ENCODE measurements at regions not wholly inside any gene's neighbourhood (a gene's known extent, or its start where the extent isn't known, plus 50 kb on each side); places are given as distances from the start of the nearest gene placed in this dataset.
"Not testable (repeated sequence)": the region's sequence is repeated elsewhere in the genome, so short reads cannot be mapped to it uniquely, and the experiment has no call there.

GRCh38 chr4:167831855-167832254 is 260.5 kb upstream of the ANXA10 start:
- H3K4me3 ChIP-seq (ENCODE audit: low read depth, low read length) = no peak overlapping the region
- no peaks in the 10 kb centered on the region for H3K4me1 ChIP-seq (ENCODE audit: control insufficient read depth, insufficient read depth, low read length)
- H3K27ac ChIP-seq (ENCODE audit: low read depth, low read length) = no peak overlapping the region
- no peak for DNase-seq (ENCODE audit: low read depth in 4 of 6, low spot score in 6 of 6)
- H3K27me3 ChIP-seq (ENCODE audit: control insufficient read depth, insufficient read depth, low read length) = no peaks in the 10 kb centered on the region
- no peaks in the 10 kb centered on the region for H3K9me3 ChIP-seq (ENCODE audit: control insufficient read depth, insufficient read depth, low read length)
- no peaks in the 10 kb centered on the region for H3K36me3 ChIP-seq (ENCODE audit: control insufficient read depth, insufficient read depth, low read length)

DNA sequence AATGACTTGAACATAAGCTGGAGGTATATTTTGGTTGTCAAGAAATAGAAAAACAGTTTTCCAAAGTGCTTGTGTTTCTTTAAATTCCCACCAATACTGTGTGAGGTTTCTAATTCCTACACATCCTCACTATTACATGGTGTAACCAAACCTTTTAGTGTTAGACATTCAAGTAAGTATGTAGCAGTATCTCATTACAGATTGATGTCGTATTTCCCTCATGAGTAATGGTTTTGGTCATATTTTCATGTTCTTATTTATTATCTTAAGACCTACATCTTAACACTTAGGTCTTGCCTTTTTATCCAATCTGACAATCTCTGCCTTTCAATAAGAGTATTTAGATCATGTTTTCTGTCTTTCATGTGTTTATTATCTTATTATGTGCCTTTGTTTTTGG is 253.7 kb upstream of the ANXA10 start:
- H3K4me3 ChIP-seq (ENCODE audit: low read depth, low read length) = no peak overlapping the region

DNA sequence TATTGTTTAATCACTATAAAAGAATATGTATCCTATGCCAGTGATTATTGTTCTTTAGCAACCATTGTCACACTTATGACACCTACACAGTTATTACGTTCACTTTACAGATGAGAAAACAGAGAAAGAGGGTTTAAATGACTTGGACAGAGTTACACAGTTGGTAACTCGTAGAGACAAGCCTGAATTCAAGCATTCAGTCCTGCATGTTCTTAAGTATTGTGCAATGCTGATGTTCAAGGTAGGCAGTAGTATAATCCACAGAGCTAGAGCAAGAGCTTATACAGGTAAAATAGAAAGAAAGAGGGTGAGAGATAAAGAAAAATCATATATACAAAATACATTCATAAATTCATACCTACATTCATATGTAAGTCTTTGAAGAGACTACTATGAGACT is 249.8 kb upstream of the ANXA10 start:
- Histone ChIP-seq H3K4me1 (ENCODE audit: control insufficient read depth, insufficient read depth, low read length) (no peaks in the 10 kb centered on the region), H3K9me3 (ENCODE audit: control insufficient read depth, insufficient read depth, low read length) (no peaks in the 10 kb centered on the region), H3K27me3 (ENCODE audit: control insufficient read depth, insufficient read depth, low read length) (no peaks in the 10 kb centered on the region), H3K27ac (ENCODE audit: low read depth, low read length) (no peak overlapping the region), H3K36me3 (ENCODE audit: control insufficient read depth, insufficient read depth, low read length) (no peaks in the 10 kb centered on the region), H3K4me3 (ENCODE audit: low read depth, low read length) (no peak overlapping the region)
- no peak for DNase-seq (ENCODE audit: low read depth in 4 of 6, low spot score in 6 of 6)
- 57% methylated on average over 1 of the region's 2 CpGs for WGBS (ENCODE audit: insufficient coverage)

More for the DNA sequence above, 253.7 kb upstream of the ANXA10 start:
- no CpG with 5 or more reads among the region's 1 CpG for WGBS (ENCODE audit: insufficient coverage)
- H3K27me3 ChIP-seq (ENCODE audit: control insufficient read depth, insufficient read depth, low read length) = no peaks in the 10 kb centered on the region
- H3K4me1 ChIP-seq (ENCODE audit: control insufficient read depth, insufficient read depth, low read length) = no peaks in the 10 kb centered on the region
- no peaks in the 10 kb centered on the region for H3K9me3 ChIP-seq (ENCODE audit: control insufficient read depth, insufficient read depth, low read length)
- H3K27ac ChIP-seq (ENCODE audit: low read depth, low read length) = no peak overlapping the region
- DNase-seq (ENCODE audit: low read depth in 4 of 6, low spot score in 6 of 6) = no peak
- no peaks in the 10 kb centered on the region for H3K36me3 ChIP-seq (ENCODE audit: control insufficient read depth, insufficient read depth, low read length)

- Histone ChIP-seq H3K4me1 (ENCODE audit: control insufficient read depth, insufficient read depth, low read length) (no peaks in the 10 kb centered on the region), H3K27me3 (ENCODE audit: control insufficient read depth, insufficient read depth, low read length) (no peaks in the 10 kb centered on the region), H3K36me3 (ENCODE audit: control insufficient read depth, insufficient read depth, low read length) (no peaks in the 10 kb centered on the region), H3K4me3 (ENCODE audit: low read depth, low read length) (no peak overlapping the region), H3K9me3 (ENCODE audit: control insufficient read depth, insufficient read depth, low read length) (no peaks in the 10 kb centered on the region), H3K27ac (ENCODE audit: low read depth, low read length) (no peak overlapping the region)
- 86% methylated on average over 2 of the region's 2 CpGs for WGBS (ENCODE audit: insufficient coverage)
- no peak for DNase-seq (ENCODE audit: low read depth in 4 of 6, low spot score in 6 of 6)
Measured at GRCh38 chr4:167854881-167855280, 237.5 kb upstream of the ANXA10 start.

DNA sequence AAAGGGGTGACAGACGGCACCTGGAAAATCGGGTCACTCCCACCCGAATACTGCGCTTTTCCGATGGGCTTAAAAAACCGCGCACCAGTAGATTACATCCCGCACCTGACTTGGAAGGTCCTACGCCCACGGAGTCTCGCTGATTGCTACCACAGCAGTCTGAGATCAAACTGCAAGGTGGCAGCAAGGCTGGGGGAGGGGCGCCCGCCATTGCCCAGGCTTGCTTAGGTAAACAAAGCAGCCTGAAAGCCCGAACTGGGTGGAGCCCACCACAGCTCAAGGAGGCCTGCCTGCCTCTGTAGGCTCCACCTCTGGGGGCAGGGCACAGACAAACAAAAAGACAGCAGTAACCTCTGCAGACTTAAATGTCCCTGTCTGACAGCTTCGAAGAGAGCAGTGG is 234.2 kb upstream of the ANXA10 start:
- H3K36me3 ChIP-seq (ENCODE audit: control insufficient read depth, insufficient read depth, low read length); DNase-seq (ENCODE audit: low read depth in 4 of 6, low spot score in 6 of 6); H3K27me3 ChIP-seq (ENCODE audit: control insufficient read depth, insufficient read depth, low read length); H3K4me3 ChIP-seq (ENCODE audit: low read depth, low read length); H3K27ac ChIP-seq (ENCODE audit: low read depth, low read length); H3K4me1 ChIP-seq (ENCODE audit: control insufficient read depth, insufficient read depth, low read length); H3K9me3 ChIP-seq (ENCODE audit: control insufficient read depth, insufficient read depth, low read length): not testable (repeated sequence)
- 97% methylated on average over 13 of the region's 15 CpGs for WGBS (ENCODE audit: insufficient coverage)

DNA sequence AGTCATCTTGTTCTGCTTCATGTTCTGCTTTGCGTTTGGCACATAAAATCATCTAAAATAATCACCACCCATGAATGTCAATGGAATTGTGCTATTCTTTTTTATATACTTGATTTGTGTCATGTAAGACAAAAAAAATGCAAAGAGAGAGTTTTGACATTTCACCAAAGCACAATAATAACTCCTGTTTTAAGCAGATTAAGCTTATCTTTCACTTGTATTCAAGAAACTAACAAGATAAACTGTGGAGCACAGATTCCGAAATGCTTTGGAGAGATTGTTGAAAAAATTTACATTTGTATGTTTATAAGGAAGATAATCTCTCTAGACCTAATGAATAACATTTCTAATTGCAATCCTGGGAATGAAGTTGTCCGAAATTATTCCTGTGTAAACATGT is 225.1 kb upstream of the ANXA10 start:
- Histone ChIP-seq H3K36me3 (ENCODE audit: control insufficient read depth, insufficient read depth, low read length) (no peaks in the 10 kb centered on the region), H3K27ac (ENCODE audit: low read depth, low read length) (no peak overlapping the region), H3K9me3 (ENCODE audit: control insufficient read depth, insufficient read depth, low read length) (no peaks in the 10 kb centered on the region), H3K4me1 (ENCODE audit: control insufficient read depth, insufficient read depth, low read length) (no peaks in the 10 kb centered on the region), H3K4me3 (ENCODE audit: low read depth, low read length) (no peak overlapping the region), H3K27me3 (ENCODE audit: control insufficient read depth, insufficient read depth, low read length) (no peaks in the 10 kb centered on the region)
- no peak for DNase-seq (ENCODE audit: low read depth in 4 of 6, low spot score in 6 of 6)
- no CpG with 5 or more reads among the region's 3 CpGs for WGBS (ENCODE audit: insufficient coverage)

DNA sequence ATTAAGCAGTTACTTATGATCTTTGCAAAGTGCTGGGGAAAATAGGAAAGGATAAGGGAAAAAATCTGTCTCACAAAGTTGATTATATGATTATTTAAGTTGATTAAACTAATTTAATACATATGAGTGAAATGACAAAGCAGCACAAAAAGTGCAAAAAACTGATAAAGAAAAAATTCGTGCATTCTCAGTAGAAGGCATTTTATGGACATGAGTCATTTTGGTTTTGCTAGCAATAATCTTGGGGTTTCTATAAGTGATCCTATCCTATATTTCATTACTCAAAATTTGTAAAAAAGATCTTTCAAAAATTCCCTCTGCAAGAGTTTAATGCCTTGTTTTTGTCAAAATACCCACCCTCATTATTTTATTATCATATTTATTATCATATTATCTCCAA is 224.2 kb upstream of the ANXA10 start:
- no peak for DNase-seq (ENCODE audit: low read depth in 4 of 6, low spot score in 6 of 6)
- no peaks in the 10 kb centered on the region for H3K27me3 ChIP-seq (ENCODE audit: control insufficient read depth, insufficient read depth, low read length)
- no peaks in the 10 kb centered on the region for H3K9me3 ChIP-seq (ENCODE audit: control insufficient read depth, insufficient read depth, low read length)
- no peak overlapping the region for H3K27ac ChIP-seq (ENCODE audit: low read depth, low read length)
- H3K36me3 ChIP-seq (ENCODE audit: control insufficient read depth, insufficient read depth, low read length) = no peaks in the 10 kb centered on the region
- WGBS (ENCODE audit: insufficient coverage) = no CpG with 5 or more reads among the region's 1 CpG
- H3K4me1 ChIP-seq (ENCODE audit: control insufficient read depth, insufficient read depth, low read length) = no peaks in the 10 kb centered on the region
- H3K4me3 ChIP-seq (ENCODE audit: low read depth, low read length) = no peak overlapping the region

DNA sequence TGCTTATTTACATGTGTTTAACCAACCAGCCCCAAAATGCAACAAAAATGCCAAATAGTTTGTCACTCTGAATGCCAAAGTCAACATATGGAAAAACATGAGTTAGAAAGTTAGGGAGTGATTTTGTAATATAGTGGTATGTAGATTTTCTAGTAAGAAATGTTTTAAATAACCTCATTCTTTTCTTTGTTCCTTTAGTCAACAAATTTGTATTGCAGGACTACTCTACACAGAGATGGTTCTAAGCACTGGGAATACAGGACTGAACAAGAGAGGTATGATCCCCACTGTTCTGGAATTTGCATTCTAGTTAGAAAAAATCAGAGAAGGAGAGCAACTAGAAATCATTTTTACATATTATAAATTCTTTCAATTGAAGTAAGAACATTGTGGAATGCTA is 218.8 kb upstream of the ANXA10 start:
- no peaks in the 10 kb centered on the region for H3K9me3 ChIP-seq (ENCODE audit: control insufficient read depth, insufficient read depth, low read length)

GRCh38 chr4:167876091-167876490 is 216.2 kb upstream of the ANXA10 start:
- H3K9me3 ChIP-seq (ENCODE audit: control insufficient read depth, insufficient read depth, low read length); DNase-seq (ENCODE audit: low read depth in 4 of 6, low spot score in 6 of 6); H3K27me3 ChIP-seq (ENCODE audit: control insufficient read depth, insufficient read depth, low read length); H3K27ac ChIP-seq (ENCODE audit: low read depth, low read length); H3K4me1 ChIP-seq (ENCODE audit: control insufficient read depth, insufficient read depth, low read length); H3K36me3 ChIP-seq (ENCODE audit: control insufficient read depth, insufficient read depth, low read length); H3K4me3 ChIP-seq (ENCODE audit: low read depth, low read length): not testable (repeated sequence)
- WGBS (ENCODE audit: insufficient coverage) = no CpG with 5 or more reads among the region's 3 CpGs

More for the DNA sequence above, 218.8 kb upstream of the ANXA10 start:
- no peak for DNase-seq (ENCODE audit: low read depth in 4 of 6, low spot score in 6 of 6)
- Histone ChIP-seq H3K36me3 (ENCODE audit: control insufficient read depth, insufficient read depth, low read length) (no peaks in the 10 kb centered on the region), H3K4me1 (ENCODE audit: control insufficient read depth, insufficient read depth, low read length) (no peaks in the 10 kb centered on the region), H3K27ac (ENCODE audit: low read depth, low read length) (no peak overlapping the region), H3K27me3 (ENCODE audit: control insufficient read depth, insufficient read depth, low read length) (no peaks in the 10 kb centered on the region), H3K4me3 (ENCODE audit: low read depth, low read length) (no peak overlapping the region)

DNA sequence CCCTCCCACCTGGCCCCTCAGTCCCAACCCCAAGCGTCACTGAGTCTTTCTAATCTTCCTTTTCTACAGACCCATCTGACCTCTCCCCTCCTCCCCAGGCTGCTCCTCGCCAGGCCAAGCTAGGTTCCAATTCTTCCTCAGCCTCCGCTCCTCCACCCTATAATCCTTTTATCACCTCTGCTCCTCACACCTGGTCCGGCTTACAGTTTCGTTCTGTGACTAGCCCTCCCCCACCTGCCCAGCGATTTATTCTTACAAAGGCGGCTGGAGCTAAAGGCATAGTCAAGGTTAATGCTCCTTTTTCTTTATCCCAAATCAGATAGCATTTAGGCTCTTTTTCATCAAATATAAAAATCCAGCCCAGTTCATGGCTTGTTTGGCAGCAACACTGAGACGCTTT is 214.5 kb upstream of the ANXA10 start:
- not testable (repeated sequence) for H3K9me3 ChIP-seq (ENCODE audit: control insufficient read depth, insufficient read depth, low read length); DNase-seq (ENCODE audit: low read depth in 4 of 6, low spot score in 6 of 6); H3K4me3 ChIP-seq (ENCODE audit: low read depth, low read length); H3K27me3 ChIP-seq (ENCODE audit: control insufficient read depth, insufficient read depth, low read length); H3K36me3 ChIP-seq (ENCODE audit: control insufficient read depth, insufficient read depth, low read length); H3K4me1 ChIP-seq (ENCODE audit: control insufficient read depth, insufficient read depth, low read length); H3K27ac ChIP-seq (ENCODE audit: low read depth, low read length)
- WGBS (ENCODE audit: insufficient coverage) = 89% methylated on average over 7 of the region's 8 CpGs

DNA sequence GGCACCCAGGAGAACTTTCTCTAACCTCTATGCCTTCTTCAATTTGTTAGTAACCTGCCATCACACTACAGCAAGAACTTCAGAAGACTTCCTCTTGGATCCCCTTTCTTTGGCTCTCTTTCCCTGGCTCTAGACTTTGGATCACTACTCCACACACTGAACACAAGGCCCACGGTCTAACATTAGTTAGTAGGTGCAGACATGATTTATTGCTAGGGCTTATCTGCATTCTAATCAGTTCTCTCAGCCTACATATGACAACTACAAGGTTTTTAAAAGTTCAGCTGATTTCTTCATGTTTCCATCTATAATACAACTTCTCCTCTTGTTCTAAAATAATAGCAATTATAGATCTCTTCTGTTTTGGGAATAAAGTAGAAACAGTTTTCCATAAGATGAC is 209.1 kb upstream of the ANXA10 start:
- DNase-seq (ENCODE audit: low read depth in 4 of 6, low spot score in 6 of 6) = no peak
- no CpG with 5 or more reads among the region's 1 CpG for WGBS (ENCODE audit: insufficient coverage)
- Histone ChIP-seq H3K9me3 (ENCODE audit: control insufficient read depth, insufficient read depth, low read length) (no peaks in the 10 kb centered on the region), H3K36me3 (ENCODE audit: control insufficient read depth, insufficient read depth, low read length) (no peaks in the 10 kb centered on the region), H3K4me1 (ENCODE audit: control insufficient read depth, insufficient read depth, low read length) (no peaks in the 10 kb centered on the region), H3K4me3 (ENCODE audit: low read depth, low read length) (no peak overlapping the region), H3K27ac (ENCODE audit: low read depth, low read length) (no peak overlapping the region), H3K27me3 (ENCODE audit: control insufficient read depth, insufficient read depth, low read length) (no peaks in the 10 kb centered on the region)

Measured in spinal cord (tissue), 9 donors.